DND-41 (cell line): ENCODE measurements at regions not wholly inside any gene's neighbourhood (a gene's known extent, or its start where the extent isn't known, plus 50 kb on each side); places are given as distances from the start of the nearest gene placed in this dataset.
"Not testable (repeated sequence)": the region's sequence is repeated elsewhere in the genome, so short reads cannot be mapped to it uniquely, and the experiment has no call there.

Experiments used
- ATAC-seq: fragments of 200-7000 bp; cut with Tn5 transposase; 3 replicates; pipeline ENCODE4 v1.9.1; 2021; ENCODE audit warnings: low read depth; ENCODE audit not compliant: insufficient read depth
- DNase-seq: peaks from one replicate; pipeline ENCODE4 v3.0.0-alpha.2; 2020
- H2AFZ ChIP-seq: 2 replicates; pipeline ENCODE4 v1.6.0; 2012; ENCODE audit warnings: low read depth, low read length
- H3K27ac ChIP-seq: 2 replicates; pipeline ENCODE4 v1.5.1; 2012; ENCODE audit warnings: low read length, inconsistent platforms
- H3K27me3 ChIP-seq: fragments of 200-600 bp; sonication (generic); 2 replicates; pipeline ENCODE4 v1.6.0; 2012; ENCODE audit warnings: low read length, mild to moderate bottlenecking, inconsistent platforms; ENCODE audit not compliant: insufficient read depth, poor library complexity
- H3K36me3 ChIP-seq: 2 replicates; pipeline ENCODE4 v1.5.1; 2012; ENCODE audit warnings: low read length, inconsistent platforms; ENCODE audit not compliant: insufficient read depth
- H3K4me1 ChIP-seq: 2 replicates; pipeline ENCODE4 v1.5.1; 2012; ENCODE audit warnings: mild to moderate bottlenecking, low read length; ENCODE audit not compliant: insufficient read depth
- H3K4me2 ChIP-seq: 2 replicates; pipeline ENCODE4 v1.6.0; 2012; ENCODE audit warnings: mild to moderate bottlenecking, moderate library complexity, low read length, inconsistent platforms; ENCODE audit not compliant: insufficient read depth
- H3K4me3 ChIP-seq, 2 experiments: fragments of 200-600 bp in 1 of 2; shearing (Covaris generic) in 1 of 2; 2 replicates each; pipeline ENCODE4 v1.5.1; 2012 to 2016; ENCODE audit warnings: inconsistent platforms in 2 of 2, low read length in 2 of 2, mild to moderate bottlenecking in 2 of 2, low read depth in 1 of 2, moderate library complexity in 1 of 2
- H3K79me2 ChIP-seq: 2 replicates; pipeline ENCODE4 v1.6.0; 2012; ENCODE audit warnings: low read length, inconsistent platforms; ENCODE audit not compliant: insufficient read depth
- H3K9ac ChIP-seq: 2 replicates; pipeline ENCODE4 v1.6.0; 2012; ENCODE audit warnings: low read depth, mild to moderate bottlenecking, inconsistent platforms, low read length, moderate library complexity
- H3K9me3 ChIP-seq: 2 replicates; pipeline ENCODE4 v1.5.1; 2012; ENCODE audit warnings: low read length, moderate library complexity, mild to moderate bottlenecking, inconsistent platforms; ENCODE audit not compliant: insufficient read depth, severe bottlenecking
- H4K20me1 ChIP-seq: 2 replicates; pipeline ENCODE4 v1.6.0; 2012; ENCODE audit warnings: low read length; ENCODE audit not compliant: insufficient read depth

GRCh38 chr9:94387338-94388010, 59.0 kb upstream of the NUTM2F start:
- not testable (repeated sequence) for H3K4me2 ChIP-seq, H3K9me3 ChIP-seq, DNase-seq, H3K36me3 ChIP-seq, H4K20me1 ChIP-seq, H3K27ac ChIP-seq, H3K9ac ChIP-seq, ATAC-seq, H3K4me3 ChIP-seq, H2AFZ ChIP-seq, H3K4me1 ChIP-seq, H3K27me3 ChIP-seq
- peaks cover 61% of the 10 kb centered on the region for H3K79me2 ChIP-seq

DNA sequence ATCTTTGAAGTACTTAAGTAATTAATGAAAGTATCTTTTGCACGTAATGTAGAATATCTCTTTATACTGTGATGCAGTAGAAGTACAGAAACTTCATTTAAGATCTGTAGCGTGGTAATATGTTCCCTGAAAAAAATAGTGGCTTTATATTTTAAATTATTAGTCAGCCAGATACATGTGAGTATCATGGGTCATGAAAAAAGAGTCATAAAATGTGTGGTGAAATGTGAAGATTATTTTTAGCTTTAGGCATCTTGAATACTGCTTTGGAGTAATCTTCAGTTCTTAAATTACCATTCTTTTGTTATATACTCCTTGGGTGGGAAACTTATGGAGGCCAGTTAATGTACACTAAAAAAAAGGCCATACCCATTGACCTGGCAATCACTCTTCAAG, 59.6 kb upstream of the NUTM2F start:
- H3K27me3 ChIP-seq, H3K27ac ChIP-seq, H3K9me3 ChIP-seq, H3K4me3 ChIP-seq, H3K4me1 ChIP-seq, H2AFZ ChIP-seq, DNase-seq, H4K20me1 ChIP-seq, H3K9ac ChIP-seq, ATAC-seq, H3K4me2 ChIP-seq, H3K36me3 ChIP-seq: not testable (repeated sequence)
- peaks cover 58% of the 10 kb centered on the region for H3K79me2 ChIP-seq

- not testable (repeated sequence) for H3K9me3 ChIP-seq, H3K9ac ChIP-seq, ATAC-seq, H3K4me2 ChIP-seq, H3K27me3 ChIP-seq, H3K4me1 ChIP-seq, H3K36me3 ChIP-seq, H4K20me1 ChIP-seq, H3K4me3 ChIP-seq, H3K27ac ChIP-seq, DNase-seq, H2AFZ ChIP-seq
- peaks cover 43% of the 10 kb centered on the region for H3K79me2 ChIP-seq
Observed at GRCh38 chr9:94390425-94391098, 62.1 kb upstream of the NUTM2F start.

DNA sequence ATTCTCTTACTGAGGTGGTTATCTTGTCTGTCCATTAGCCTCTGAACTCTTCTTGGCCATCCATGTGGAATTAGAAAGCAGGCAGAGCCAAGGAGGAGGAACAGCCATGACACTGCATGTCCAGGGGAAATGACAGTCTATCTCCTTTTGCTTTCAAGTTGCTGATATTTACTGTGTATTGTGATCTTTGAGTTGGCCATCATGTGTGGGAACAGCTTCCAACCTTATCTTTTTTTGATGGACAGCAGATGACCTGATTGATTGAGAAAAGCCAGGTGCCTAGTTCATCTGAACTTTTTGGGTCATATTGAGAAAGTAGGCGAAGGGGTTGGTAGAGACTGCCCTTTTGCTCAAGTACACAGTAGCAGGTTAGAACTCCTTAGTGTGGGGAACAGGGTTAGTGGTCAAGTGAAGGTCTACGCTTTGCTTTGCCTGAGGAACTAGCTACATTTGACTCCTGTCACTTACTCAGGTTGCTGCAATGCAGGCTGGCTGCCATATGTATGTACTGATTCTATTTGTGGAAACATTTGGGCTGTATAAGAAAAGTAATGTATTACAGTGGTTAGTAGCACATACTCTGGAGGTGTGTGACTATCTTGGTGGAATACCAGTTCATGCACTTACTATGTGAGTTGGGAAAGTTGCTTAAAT, 64.7 kb upstream of the NUTM2F start:
- not testable (repeated sequence) for H3K9ac ChIP-seq, H3K9me3 ChIP-seq, H3K4me3 ChIP-seq, H3K4me1 ChIP-seq, H3K4me2 ChIP-seq, ATAC-seq, H2AFZ ChIP-seq, DNase-seq, H3K36me3 ChIP-seq, H4K20me1 ChIP-seq, H3K27ac ChIP-seq, H3K27me3 ChIP-seq
- peaks cover 35% of the 10 kb centered on the region for H3K79me2 ChIP-seq

- H4K20me1 ChIP-seq, H2AFZ ChIP-seq, H3K4me1 ChIP-seq, H3K4me3 ChIP-seq, H3K4me2 ChIP-seq, H3K36me3 ChIP-seq, H3K27me3 ChIP-seq, ATAC-seq, DNase-seq, H3K9me3 ChIP-seq, H3K27ac ChIP-seq, H3K9ac ChIP-seq: not testable (repeated sequence)
- H3K79me2 ChIP-seq: peaks cover 36% of the 10 kb centered on the region
Observed at GRCh38 chr9:94397766-94398379, 69.4 kb upstream of the NUTM2F start.

DNA sequence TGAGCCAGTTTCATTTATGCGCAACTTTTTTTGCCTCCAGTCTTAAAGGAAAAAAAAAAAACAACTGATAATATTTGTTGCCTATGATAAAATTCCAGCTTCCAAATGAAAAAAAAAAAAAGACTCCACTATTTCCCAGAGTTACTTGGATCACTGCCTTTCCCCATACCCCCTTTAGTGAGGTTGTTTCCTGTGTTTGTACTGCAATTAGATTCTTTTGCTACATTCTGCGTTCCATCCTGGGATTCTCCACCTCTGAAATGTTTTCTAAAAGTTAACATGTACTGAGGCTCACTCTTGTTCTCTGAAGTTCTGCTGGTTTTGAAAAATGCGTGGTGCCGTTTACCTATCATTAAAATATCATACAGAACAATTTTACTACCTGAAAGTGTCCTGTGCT, 72.0 kb upstream of the NUTM2F start:
- not testable (repeated sequence) for H3K36me3 ChIP-seq, ATAC-seq, H4K20me1 ChIP-seq, H3K9me3 ChIP-seq, H3K4me1 ChIP-seq, H3K9ac ChIP-seq, H3K4me2 ChIP-seq, H3K4me3 ChIP-seq, H2AFZ ChIP-seq, H3K27me3 ChIP-seq, H3K27ac ChIP-seq, DNase-seq
- H3K79me2 ChIP-seq: peaks cover 48% of the 10 kb centered on the region

DNA sequence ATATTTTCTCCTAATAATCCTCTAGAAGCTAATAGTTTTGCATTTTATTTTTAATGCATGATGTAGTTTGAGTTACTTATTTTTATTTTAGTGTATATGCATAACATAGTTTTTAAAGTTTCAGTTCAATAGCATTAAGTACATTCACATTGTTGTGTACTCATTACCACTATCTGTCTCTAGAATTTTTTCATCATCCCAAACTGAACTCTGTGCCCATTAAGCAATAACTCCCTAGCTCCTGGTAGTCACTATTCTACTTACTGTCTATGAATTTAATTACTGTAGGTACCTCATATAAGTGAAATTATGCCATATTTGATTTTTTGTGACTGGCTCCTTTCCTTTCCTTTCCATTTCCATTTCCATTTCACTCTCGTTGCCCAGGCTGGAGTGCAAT, 74.4 kb upstream of the NUTM2F start:
- not testable (repeated sequence) for H3K27me3 ChIP-seq, H3K36me3 ChIP-seq, DNase-seq, H3K9me3 ChIP-seq, H3K4me1 ChIP-seq, H3K4me3 ChIP-seq, ATAC-seq, H2AFZ ChIP-seq, H3K27ac ChIP-seq, H3K9ac ChIP-seq, H4K20me1 ChIP-seq, H3K4me2 ChIP-seq
- H3K79me2 ChIP-seq: peaks cover 41% of the 10 kb centered on the region

- H3K27ac ChIP-seq, H3K4me1 ChIP-seq, H3K36me3 ChIP-seq, H4K20me1 ChIP-seq, DNase-seq, H3K9me3 ChIP-seq, H3K9ac ChIP-seq, H2AFZ ChIP-seq, H3K27me3 ChIP-seq, H3K4me2 ChIP-seq, H3K4me3 ChIP-seq, ATAC-seq: not testable (repeated sequence)
- peaks cover 44% of the 10 kb centered on the region for H3K79me2 ChIP-seq
Observed at GRCh38 chr9:94403571-94403970, 75.1 kb upstream of the NUTM2F start.
